ENCODE measurements at regions not wholly inside any gene's neighbourhood (a gene's known extent, or its start where the extent isn't known, plus 50 kb on each side); places are given as distances from the start of the nearest gene placed in this dataset.

- TF ChIP-seq, protein P1, sequence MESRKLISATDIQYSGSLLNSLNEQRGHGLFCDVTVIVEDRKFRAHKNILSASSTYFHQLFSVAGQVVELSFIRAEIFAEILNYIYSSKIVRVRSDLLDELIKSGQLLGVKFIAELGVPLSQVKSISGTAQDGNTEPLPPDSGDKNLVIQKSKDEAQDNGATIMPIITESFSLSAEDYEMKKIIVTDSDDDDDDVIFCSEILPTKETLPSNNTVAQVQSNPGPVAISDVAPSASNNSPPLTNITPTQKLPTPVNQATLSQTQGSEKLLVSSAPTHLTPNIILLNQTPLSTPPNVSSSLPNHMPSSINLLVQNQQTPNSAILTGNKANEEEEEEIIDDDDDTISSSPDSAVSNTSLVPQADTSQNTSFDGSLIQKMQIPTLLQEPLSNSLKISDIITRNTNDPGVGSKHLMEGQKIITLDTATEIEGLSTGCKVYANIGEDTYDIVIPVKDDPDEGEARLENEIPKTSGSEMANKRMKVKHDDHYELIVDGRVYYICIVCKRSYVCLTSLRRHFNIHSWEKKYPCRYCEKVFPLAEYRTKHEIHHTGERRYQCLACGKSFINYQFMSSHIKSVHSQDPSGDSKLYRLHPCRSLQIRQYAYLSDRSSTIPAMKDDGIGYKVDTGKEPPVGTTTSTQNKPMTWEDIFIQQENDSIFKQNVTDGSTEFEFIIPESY (IDR thresholded peaks at IDR 0.05; ENCODE audit: extremely low read depth, insufficient replicate concordance, low read length), result no peak
- TF ChIP-seq SIN3A (IDR thresholded peaks at IDR 0.05; ENCODE audit: low read depth) (no peak), FOSL1 (IDR thresholded peaks at IDR 0.05; ENCODE audit: low read depth) (no peak), YY1 (IDR thresholded peaks at IDR 0.05; ENCODE audit: extremely low read depth, insufficient replicate concordance, low read depth, low read length) (no peak), RAD21 (IDR thresholded peaks at IDR 0.05; ENCODE audit: low read depth) (no peak), SP1 (IDR thresholded peaks at IDR 0.05; ENCODE audit: low read depth) (no peak), CBX3 (IDR thresholded peaks at IDR 0.05; ENCODE audit: low read depth) (no peak)
- TF ChIP-seq, protein P2, sequence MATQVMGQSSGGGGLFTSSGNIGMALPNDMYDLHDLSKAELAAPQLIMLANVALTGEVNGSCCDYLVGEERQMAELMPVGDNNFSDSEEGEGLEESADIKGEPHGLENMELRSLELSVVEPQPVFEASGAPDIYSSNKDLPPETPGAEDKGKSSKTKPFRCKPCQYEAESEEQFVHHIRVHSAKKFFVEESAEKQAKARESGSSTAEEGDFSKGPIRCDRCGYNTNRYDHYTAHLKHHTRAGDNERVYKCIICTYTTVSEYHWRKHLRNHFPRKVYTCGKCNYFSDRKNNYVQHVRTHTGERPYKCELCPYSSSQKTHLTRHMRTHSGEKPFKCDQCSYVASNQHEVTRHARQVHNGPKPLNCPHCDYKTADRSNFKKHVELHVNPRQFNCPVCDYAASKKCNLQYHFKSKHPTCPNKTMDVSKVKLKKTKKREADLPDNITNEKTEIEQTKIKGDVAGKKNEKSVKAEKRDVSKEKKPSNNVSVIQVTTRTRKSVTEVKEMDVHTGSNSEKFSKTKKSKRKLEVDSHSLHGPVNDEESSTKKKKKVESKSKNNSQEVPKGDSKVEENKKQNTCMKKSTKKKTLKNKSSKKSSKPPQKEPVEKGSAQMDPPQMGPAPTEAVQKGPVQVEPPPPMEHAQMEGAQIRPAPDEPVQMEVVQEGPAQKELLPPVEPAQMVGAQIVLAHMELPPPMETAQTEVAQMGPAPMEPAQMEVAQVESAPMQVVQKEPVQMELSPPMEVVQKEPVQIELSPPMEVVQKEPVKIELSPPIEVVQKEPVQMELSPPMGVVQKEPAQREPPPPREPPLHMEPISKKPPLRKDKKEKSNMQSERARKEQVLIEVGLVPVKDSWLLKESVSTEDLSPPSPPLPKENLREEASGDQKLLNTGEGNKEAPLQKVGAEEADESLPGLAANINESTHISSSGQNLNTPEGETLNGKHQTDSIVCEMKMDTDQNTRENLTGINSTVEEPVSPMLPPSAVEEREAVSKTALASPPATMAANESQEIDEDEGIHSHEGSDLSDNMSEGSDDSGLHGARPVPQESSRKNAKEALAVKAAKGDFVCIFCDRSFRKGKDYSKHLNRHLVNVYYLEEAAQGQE (IDR thresholded peaks at IDR 0.05; ENCODE audit: low read depth), result no peak
Measured at GRCh38 chr2:205882806-205883425, 200.6 kb downstream of the NRP2 start (continued).

DNA sequence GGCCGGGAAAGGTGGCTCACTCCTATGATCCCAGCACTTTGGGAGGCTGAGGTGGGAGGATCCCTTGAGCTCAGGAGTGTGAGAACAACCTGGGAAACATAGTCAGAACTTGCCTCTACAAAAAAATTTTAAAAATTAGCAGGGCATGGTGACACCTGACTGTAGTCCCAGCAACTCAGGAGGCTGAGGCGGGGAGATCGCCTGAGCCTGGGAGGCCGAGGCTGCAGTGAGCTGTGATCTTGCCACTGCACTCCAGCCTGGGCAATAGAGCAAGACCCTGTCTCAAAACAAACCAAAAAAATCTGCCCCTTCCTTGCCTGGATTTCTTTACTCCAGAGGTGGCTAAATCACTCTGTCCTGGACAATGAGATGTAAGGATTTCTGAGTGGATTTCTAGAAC, 197.7 kb downstream of the NRP2 start:
- no peak overlapping the region for H3K4me3 ChIP-seq (replicated peaks in 1 of 2; ENCODE audit: low read depth in 1 of 2, low read length in 2 of 2)
- TF ChIP-seq, protein P1 (IDR thresholded peaks at IDR 0.05; ENCODE audit: extremely low read depth, insufficient replicate concordance, low read length), result no peak
- TF ChIP-seq SP1 (IDR thresholded peaks at IDR 0.05; ENCODE audit: low read depth) (no peak), MAX (IDR thresholded peaks at IDR 0.05) (no peak), POLR2AphosphoS5 (IDR thresholded peaks at IDR 0.05; ENCODE audit: low read depth, low read length) (no peak), SIN3A (IDR thresholded peaks at IDR 0.05; ENCODE audit: low read depth) (no peak), EGR1 (IDR thresholded peaks at IDR 0.05; ENCODE audit: low read depth) (no peak), CEBPB (IDR thresholded peaks at IDR 0.05; ENCODE audit: low read depth) (no peak)
- TF ChIP-seq, protein P2 (IDR thresholded peaks at IDR 0.05; ENCODE audit: low read depth), result no peak

More for the DNA sequence above, 197.7 kb downstream of the NRP2 start:
- Histone ChIP-seq H2AFZ (ENCODE audit: low read depth, low read length, poor library complexity, severe bottlenecking) (no peak overlapping the region), H3K9ac (ENCODE audit: low read length) (no peak overlapping the region), H3K4me2 (ENCODE audit: low read length) (no peak overlapping the region), H3K9me3 (ENCODE audit: control insufficient read depth in 1 of 2, insufficient read depth in 1 of 2, low read depth in 1 of 2, low read length in 2 of 2) (no peaks in the 10 kb centered on the region), H3K9me2 (ENCODE audit: insufficient read depth) (no peaks in the 10 kb centered on the region), H3K79me2 (ENCODE audit: insufficient read depth, low read length) (no peaks in the 10 kb centered on the region), H3K4me1 (ENCODE audit: control insufficient read depth in 1 of 2, insufficient read depth in 2 of 2, low read length in 2 of 2) (no peaks in the 10 kb centered on the region), H3K36me3 (ENCODE audit: control insufficient read depth in 1 of 2, insufficient read depth in 2 of 2, low read length in 2 of 2) (no peaks in the 10 kb centered on the region), H3K27me3 (ENCODE audit: insufficient read depth, low read length) (no peaks in the 10 kb centered on the region), H3K27ac (ENCODE audit: low read depth, low read length) (no peak overlapping the region), H4K20me1 (ENCODE audit: insufficient read depth) (no peaks in the 10 kb centered on the region)
- RAD21 ChIA-PET (ENCODE audit: low non-redundant PET in 1 of 2, low total read pairs in 2 of 2, uncharacterized antibody in 2 of 2, unreplicated experiment in 2 of 2), result no interaction called here
- intact Hi-C loops (cut with micrococcal nuclease), result no loop called here
- DNase-seq (ENCODE audit: low read depth, low spot score), result no peak
- no peak for ATAC-seq
- CTCF ChIA-PET, result no interaction called here
- POLR2A ChIA-PET, result no interaction called here
- BruUV-seq (replicated peaks), result no TSS peak

Measured in HCT116 (cell line).